Peyer's patch (tissue), 4 donors: ENCODE measurements at regions not wholly inside any gene's neighbourhood (a gene's known extent, or its start where the extent isn't known, plus 50 kb on each side); places are given as distances from the start of the nearest gene placed in this dataset.

ENCODE experiments used
- POLR2A ChIP-seq, 2 donors: fragments of 450-650 bp; IDR thresholded peaks; one replicate each; pipeline ENCODE4 v1.5.1; 2017; ENCODE audit warnings: antibody characterized with exemption in 2 of 2, mild to moderate bottlenecking in 2 of 2, moderate library complexity in 2 of 2
- TF ChIP-seq, protein P1 (sequence below), 6 experiments: fragments of 450-650 bp in 4 of 6; fragments of 200-600 bp in 2 of 6; sonication (generic) in 1 of 6; IDR thresholded peaks; one replicate each; pipeline ENCODE4 v1.5.1; 2017 to 2019; ENCODE audit warnings: antibody characterized with exemption in 6 of 6, mild to moderate bottlenecking in 3 of 6, moderate library complexity in 1 of 6

DNA sequence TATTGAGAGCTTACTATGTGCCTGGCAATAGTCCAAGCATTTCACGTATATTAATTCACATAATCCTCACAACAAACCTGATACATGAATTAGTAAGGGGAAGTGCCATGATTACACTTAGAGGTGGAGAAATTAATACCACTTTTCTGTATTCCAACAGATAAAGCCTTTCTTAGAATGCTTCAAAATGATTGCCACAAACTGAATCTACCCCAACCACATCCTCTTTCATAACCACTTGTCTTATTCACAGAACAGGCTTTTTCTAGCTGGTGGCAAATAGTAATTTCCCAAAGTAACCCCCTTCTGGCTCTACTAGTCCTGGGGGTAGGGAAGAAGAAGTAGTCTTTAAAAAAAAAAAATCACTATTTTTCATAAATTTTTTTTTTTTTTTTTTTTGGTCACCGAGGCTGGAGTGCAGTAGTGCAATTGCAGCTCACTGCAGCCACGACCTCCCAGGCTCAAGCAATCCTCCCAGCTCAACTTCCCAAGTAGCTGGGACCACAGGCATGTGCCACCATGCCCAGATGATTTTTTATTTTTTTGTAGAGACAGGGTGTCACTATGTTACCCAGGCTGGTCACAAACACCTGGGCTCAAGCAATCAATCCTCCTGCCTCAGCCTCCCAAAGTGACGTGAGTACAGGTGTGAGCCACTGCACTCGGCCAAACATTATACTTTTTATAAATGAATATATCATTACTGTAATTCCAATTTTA is 59.0 kb upstream of the ARID2 start:
- TF ChIP-seq, protein P1, sequence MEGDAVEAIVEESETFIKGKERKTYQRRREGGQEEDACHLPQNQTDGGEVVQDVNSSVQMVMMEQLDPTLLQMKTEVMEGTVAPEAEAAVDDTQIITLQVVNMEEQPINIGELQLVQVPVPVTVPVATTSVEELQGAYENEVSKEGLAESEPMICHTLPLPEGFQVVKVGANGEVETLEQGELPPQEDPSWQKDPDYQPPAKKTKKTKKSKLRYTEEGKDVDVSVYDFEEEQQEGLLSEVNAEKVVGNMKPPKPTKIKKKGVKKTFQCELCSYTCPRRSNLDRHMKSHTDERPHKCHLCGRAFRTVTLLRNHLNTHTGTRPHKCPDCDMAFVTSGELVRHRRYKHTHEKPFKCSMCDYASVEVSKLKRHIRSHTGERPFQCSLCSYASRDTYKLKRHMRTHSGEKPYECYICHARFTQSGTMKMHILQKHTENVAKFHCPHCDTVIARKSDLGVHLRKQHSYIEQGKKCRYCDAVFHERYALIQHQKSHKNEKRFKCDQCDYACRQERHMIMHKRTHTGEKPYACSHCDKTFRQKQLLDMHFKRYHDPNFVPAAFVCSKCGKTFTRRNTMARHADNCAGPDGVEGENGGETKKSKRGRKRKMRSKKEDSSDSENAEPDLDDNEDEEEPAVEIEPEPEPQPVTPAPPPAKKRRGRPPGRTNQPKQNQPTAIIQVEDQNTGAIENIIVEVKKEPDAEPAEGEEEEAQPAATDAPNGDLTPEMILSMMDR (IDR thresholded peaks at IDR 0.05) = no peak
- TF ChIP-seq POLR2A (IDR thresholded peaks at IDR 0.05) = no peak
